T-cell (primary cell): ENCODE measurements at regions not wholly inside any gene's neighbourhood (a gene's known extent, or its start where the extent isn't known, plus 50 kb on each side); places are given as distances from the start of the nearest gene placed in this dataset.
"Not testable (repeated sequence)": the region's sequence is repeated elsewhere in the genome, so short reads cannot be mapped to it uniquely, and the experiment has no call there.

ENCODE experiments used
- ATAC-seq, 4 experiments: fragments of 200-7000 bp in 3 of 4; fragments of 150-1000 bp in 1 of 4; cut with Tn5 transposase; replicated peaks in 1 of 4; 1 replicate in 3 of 4; 2 replicates in 1 of 4; pipeline ENCODE4 v1.10.0; 2021; ENCODE audit warnings: moderate library complexity in 3 of 4, mild to moderate bottlenecking in 2 of 4, moderate number of reproducible peaks in 1 of 4
- CTCF ChIA-PET, 2 donors: fragments of 300-600 bp; sonication (Branson Sonifier 250); formaldehyde crosslinking; loops; one replicate each; lab custom pipeline; 2022; ENCODE audit warnings: antibody characterized with exemption in 2 of 2; lab: Charles Lee
- POLR2A ChIA-PET, 2 donors: fragments of 300-600 bp; sonication (Branson Sonifier 250); formaldehyde crosslinking; loops; one replicate each; lab custom pipeline; 2022; ENCODE audit warnings: antibody characterized with exemption in 2 of 2; lab: Charles Lee
- DNase-seq, 35 experiments: peaks; one replicate each; pipeline versions ENCODE4 v3.0.0 to v3.0.0-alpha.2; 2013 to 2023
- H3K27ac ChIP-seq: one replicate; pipeline ENCODE4 v1.5.1; 2013; ENCODE audit warnings: low read length
- H3K27me3 ChIP-seq, 2 experiments: replicated peaks in 1 of 2; 1 replicate in 1 of 2; 2 replicates in 1 of 2; pipeline versions ENCODE4 v1.6.1 to v1.7.0; 2013; ENCODE audit warnings: low read length in 1 of 2, mixed read lengths in 1 of 2; ENCODE audit not compliant: control insufficient read depth in 2 of 2, insufficient read depth in 2 of 2; ENCODE audit errors: extremely low read depth in 1 of 2
- H3K36me3 ChIP-seq, 2 donors: 1 replicate in 1 of 2; 2 replicates in 1 of 2; pipeline versions ENCODE4 v1.6.1 to v1.7.0; 2013; ENCODE audit warnings: low read length in 1 of 2; ENCODE audit not compliant: control insufficient read depth in 2 of 2, insufficient read depth in 1 of 2; ENCODE audit errors: extremely low read depth in 1 of 2
- H3K4me1 ChIP-seq, 2 experiments: 1 replicate in 1 of 2; 2 replicates in 1 of 2; pipeline versions ENCODE4 v1.6.1 to v1.7.0; 2013; ENCODE audit warnings: low read length in 2 of 2, mixed read lengths in 1 of 2; ENCODE audit not compliant: insufficient read depth in 2 of 2, control insufficient read depth in 1 of 2; ENCODE audit errors: extremely low read depth in 1 of 2
- H3K4me3 ChIP-seq, 2 donors: 1 replicate in 1 of 2; 2 replicates in 1 of 2; pipeline versions ENCODE4 v1.5.1 to v1.7.0; 2013; ENCODE audit warnings: mild to moderate bottlenecking in 2 of 2, low read length in 1 of 2, moderate library complexity in 1 of 2; ENCODE audit not compliant: control insufficient read depth in 1 of 2; ENCODE audit errors: extremely low read depth in 1 of 2
- H3K9me3 ChIP-seq: 2 replicates; pipeline ENCODE4 v1.7.0; 2013
- H3K27ac Mint-ChIP-seq, 2 donors: one replicate each; pipeline ENCODE4 v1.8.0; 2020 to 2021; ENCODE audit warnings: mild to moderate bottlenecking in 2 of 2, mixed read lengths in 2 of 2
- H3K27me3 Mint-ChIP-seq, 2 donors: one replicate each; pipeline ENCODE4 v1.8.0; 2021 to 2022; ENCODE audit warnings: mixed read lengths in 2 of 2
- H3K36me3 Mint-ChIP-seq: one replicate; pipeline ENCODE4 v1.8.0; 2021; ENCODE audit warnings: mixed read lengths
- H3K4me1 Mint-ChIP-seq, 3 donors: one replicate each; pipeline ENCODE4 v1.8.0; 2020 to 2022; ENCODE audit warnings: mixed read lengths in 3 of 3, mild to moderate bottlenecking in 1 of 3
- H3K4me3 Mint-ChIP-seq, 3 donors: one replicate each; pipeline ENCODE4 v1.8.0; 2020 to 2022; ENCODE audit warnings: mild to moderate bottlenecking in 3 of 3, mixed read lengths in 3 of 3, moderate library complexity in 3 of 3
- H3K9me3 Mint-ChIP-seq, 3 donors: one replicate each; pipeline ENCODE4 v1.8.0; 2020 to 2022; ENCODE audit warnings: mixed read lengths in 3 of 3
- WGBS: methylation state at CpG from one replicate; pipeline ENCODE4 v1.1.5; 2013; ENCODE audit warnings: missing lambda C conversion rate; ENCODE audit not compliant: insufficient coverage; 5-methylcytosine and 5-hydroxymethylcytosine counted together

- H3K36me3 Mint-ChIP-seq = no peaks in the 10 kb centered on the region
- no peaks in the 10 kb centered on the region for H3K9me3 ChIP-seq
- ATAC-seq = no peak
- no peak overlapping the region for H3K27ac Mint-ChIP-seq
- H3K4me3 Mint-ChIP-seq = no peak overlapping the region
- ChIA-PET CTCF (no interaction called here), POLR2A (no interaction called here)
- 80% methylated on average over 1 of the region's 1 CpG for WGBS
- no peak overlapping the region for H3K4me3 ChIP-seq
- no peak for DNase-seq
- no peaks in the 10 kb centered on the region for H3K36me3 ChIP-seq
- H3K27ac ChIP-seq = no peak overlapping the region
- H3K9me3 Mint-ChIP-seq = peaks cover 0 to 4% (median 0%) of the 10 kb centered on the region in 3 donors
- H3K4me1 Mint-ChIP-seq = no peaks in the 10 kb centered on the region
- no peaks in the 10 kb centered on the region for H3K4me1 ChIP-seq
- peaks cover 0 to 6% of the 10 kb centered on the region in 2 donors for H3K27me3 Mint-ChIP-seq
- H3K27me3 ChIP-seq = no peaks in the 10 kb centered on the region
These were observed 183.5 kb upstream of the GCFC2 start for GRCh38 chr2:75894170-75894569.

GRCh38 chr2:75892490-75892889 lies 181.8 kb upstream of the GCFC2 start:
- peaks cover 0 to 6% of the 10 kb centered on the region in 2 donors for H3K27me3 Mint-ChIP-seq
- no CpG with 5 or more reads among the region's 2 CpGs for WGBS

GRCh38 chr2:75882530-75882929 lies 171.8 kb upstream of the GCFC2 start:
- Mint-ChIP-seq H3K27me3 (no peaks in the 10 kb centered on the region), H3K4me1 (no peaks in the 10 kb centered on the region), H3K36me3 (no peaks in the 10 kb centered on the region), H3K9me3 (peaks cover 8 to 9% (median 9%) of the 10 kb centered on the region in 3 donors), H3K4me3 (no peak overlapping the region), H3K27ac (no peak overlapping the region)
- ATAC-seq (no peak), DNase-seq (no peak)
- CTCF ChIA-PET = no interaction called here
- POLR2A ChIA-PET = no interaction called here
- no peaks in the 10 kb centered on the region for H3K9me3 ChIP-seq
- 75% methylated on average over 2 of the region's 2 CpGs for WGBS
- no peak overlapping the region for H3K4me3 ChIP-seq
- no peaks in the 10 kb centered on the region for H3K36me3 ChIP-seq
- H3K27me3 ChIP-seq = no peaks in the 10 kb centered on the region
- no peaks in the 10 kb centered on the region for H3K4me1 ChIP-seq
- H3K27ac ChIP-seq = no peak overlapping the region

More at GRCh38 chr2:75892490-75892889, 181.8 kb upstream of the GCFC2 start:
- H3K27ac ChIP-seq = no peak overlapping the region
- Mint-ChIP-seq H3K9me3 (peaks cover 0 to 8% (median 0%) of the 10 kb centered on the region in 3 donors), H3K4me1 (no peaks in the 10 kb centered on the region), H3K4me3 (no peak overlapping the region), H3K27ac (no peak overlapping the region), H3K36me3 (no peaks in the 10 kb centered on the region)
- ATAC-seq (no peak), DNase-seq (no peak)
- no peaks in the 10 kb centered on the region for H3K27me3 ChIP-seq
- ChIA-PET POLR2A (no interaction called here), CTCF (no interaction called here)
- no peaks in the 10 kb centered on the region for H3K9me3 ChIP-seq
- no peaks in the 10 kb centered on the region for H3K4me1 ChIP-seq
- H3K36me3 ChIP-seq = no peaks in the 10 kb centered on the region
- H3K4me3 ChIP-seq = no peak overlapping the region

GRCh38 chr2:75875606-75876005 lies 164.9 kb upstream of the GCFC2 start:
- H3K9me3 Mint-ChIP-seq = peaks cover 3 to 11% (median 9%) of the 10 kb centered on the region in 3 donors
- DNase-seq, ATAC-seq, H3K4me1 ChIP-seq, H3K27me3 Mint-ChIP-seq, H3K4me1 Mint-ChIP-seq, H3K4me3 ChIP-seq, H3K27me3 ChIP-seq, H3K27ac Mint-ChIP-seq, H3K27ac ChIP-seq, POLR2A ChIA-PET, H3K36me3 Mint-ChIP-seq, H3K9me3 ChIP-seq, H3K4me3 Mint-ChIP-seq, CTCF ChIA-PET, H3K36me3 ChIP-seq: not testable (repeated sequence)
- 79% methylated on average over 6 of the region's 7 CpGs for WGBS

GRCh38 chr2:75871762-75872614 lies 161.3 kb upstream of the GCFC2 start:
- H3K36me3 ChIP-seq, H3K27me3 Mint-ChIP-seq, H3K9me3 ChIP-seq, H3K9me3 Mint-ChIP-seq, H3K27ac ChIP-seq, CTCF ChIA-PET, DNase-seq, H3K4me3 ChIP-seq, H3K4me3 Mint-ChIP-seq, ATAC-seq, H3K4me1 ChIP-seq, H3K36me3 Mint-ChIP-seq, POLR2A ChIA-PET, H3K27me3 ChIP-seq, H3K4me1 Mint-ChIP-seq, H3K27ac Mint-ChIP-seq: not testable (repeated sequence)
- 89% methylated on average over 14 of the region's 25 CpGs for WGBS

- Histone ChIP-seq H3K27ac (no peak overlapping the region), H3K9me3 (no peaks in the 10 kb centered on the region), H3K36me3 (no peaks in the 10 kb centered on the region), H3K4me3 (no peak overlapping the region), H3K27me3 (peaks cover 0 to 4% of the 10 kb centered on the region in 2 experiments), H3K4me1 (no peaks in the 10 kb centered on the region)
- Mint-ChIP-seq H3K36me3 (no peaks in the 10 kb centered on the region), H3K9me3 (peaks cover 0 to 3% (median 0%) of the 10 kb centered on the region in 3 donors), H3K27ac (no peak overlapping the region), H3K4me3 (no peak overlapping the region), H3K4me1 (peaks cover 0 to 4% (median 0%) of the 10 kb centered on the region in 3 donors), H3K27me3 (no peaks in the 10 kb centered on the region)
- no peak for DNase-seq
- ATAC-seq = no peak
- CTCF ChIA-PET = interaction anchor here in 1 of 2 donors (0.8 kb wide), 1 partner anchor 13 kb away, joined by 3 read pairs; no protein-coding TSS in a partner anchor
- WGBS = 65% methylated on average over 4 of the region's 6 CpGs
- POLR2A ChIA-PET = interaction anchor here in 1 of 2 donors (0.6 kb wide), 1 partner anchor 155 kb away, joined by 6 read pairs; no protein-coding TSS in a partner anchor
These were observed 160.0 kb upstream of the GCFC2 start for GRCh38 chr2:75870651-75871137.
